ENCODE measurements at regions not wholly inside any gene's neighbourhood (a gene's known extent, or its start where the extent isn't known, plus 50 kb on each side); places are given as distances from the start of the nearest gene placed in this dataset.

GRCh38 chr1:239218301-239218700 is 168.1 kb upstream of the CHRM3 start:
- DNase-seq (ENCODE audit: low spot score), result no peak

GRCh38 chr1:239212811-239213220 is 173.6 kb upstream of the CHRM3 start:
- DNase-seq (ENCODE audit: low spot score), result no peak

- no peak for DNase-seq (ENCODE audit: low spot score)
Observed at GRCh38 chr1:239209591-239209990, 176.8 kb upstream of the CHRM3 start.

GRCh38 chr1:239204401-239204800 is 182.0 kb upstream of the CHRM3 start:
- DNase-seq (ENCODE audit: low spot score), result no peak

- no peak for DNase-seq (ENCODE audit: low spot score)
Observed at GRCh38 chr1:239197871-239198270, 188.5 kb upstream of the CHRM3 start.

GRCh38 chr1:239189998-239190512 is 196.3 kb upstream of the CHRM3 start:
- DNase-seq (ENCODE audit: low spot score), result no peak

GRCh38 chr1:239186487-239186886 is 199.9 kb upstream of the CHRM3 start:
- no peak for DNase-seq (ENCODE audit: low spot score)

GRCh38 chr1:239185245-239185619 is 201.1 kb upstream of the CHRM3 start:
- no peak for DNase-seq (ENCODE audit: low spot score)

GRCh38 chr1:239184561-239185244 is 201.7 kb upstream of the CHRM3 start:
- DNase-seq (ENCODE audit: low spot score), result no peak

GRCh38 chr1:239178961-239179360 is 207.4 kb upstream of the CHRM3 start:
- DNase-seq (ENCODE audit: low spot score), result no peak

GRCh38 chr1:239174880-239175279 is 211.5 kb upstream of the CHRM3 start:
- no peak for DNase-seq (ENCODE audit: low spot score)

- no peak for DNase-seq (ENCODE audit: low spot score)
Observed at GRCh38 chr1:239170828-239171227, 215.5 kb upstream of the CHRM3 start.

GRCh38 chr1:239169276-239169675 is 217.1 kb upstream of the CHRM3 start:
- DNase-seq (ENCODE audit: low spot score), result no peak

GRCh38 chr1:239164451-239165180 is 221.8 kb upstream of the CHRM3 start:
- peak; percentile 65 for DNase-seq (ENCODE audit: low spot score)

- DNase-seq (ENCODE audit: low spot score), result no peak
Observed at GRCh38 chr1:239155466-239156091, 230.8 kb upstream of the CHRM3 start.

GRCh38 chr1:239151937-239152336 is 234.4 kb upstream of the CHRM3 start:
- DNase-seq (ENCODE audit: low spot score), result no peak

- no peak for DNase-seq (ENCODE audit: low spot score)
Observed at GRCh38 chr1:239140968-239141367, 245.4 kb upstream of the CHRM3 start.

- DNase-seq (ENCODE audit: low spot score), result no peak
Observed at GRCh38 chr1:239139801-239140200, 246.6 kb upstream of the CHRM3 start.

GRCh38 chr1:239128541-239128940 is 257.8 kb upstream of the CHRM3 start:
- DNase-seq (ENCODE audit: low spot score), result no peak

- DNase-seq (ENCODE audit: low spot score), result no peak
Observed at GRCh38 chr1:239126884-239127283, 259.5 kb upstream of the CHRM3 start.

- DNase-seq (ENCODE audit: low spot score), result no peak
Observed at GRCh38 chr1:239125893-239126292, 260.5 kb upstream of the CHRM3 start.

GRCh38 chr1:239125027-239125426 is 261.3 kb upstream of the CHRM3 start:
- no peak for DNase-seq (ENCODE audit: low spot score)

GRCh38 chr1:239123260-239123659 is 263.1 kb upstream of the CHRM3 start:
- no peak for DNase-seq (ENCODE audit: low spot score)
